HEK293T (cell line): ENCODE measurements at regions not wholly inside any gene's neighbourhood (a gene's known extent, or its start where the extent isn't known, plus 50 kb on each side); places are given as distances from the start of the nearest gene placed in this dataset.

Experiments used
- CTCF ChIA-PET: fragments of 350-600 bp; formaldehyde crosslinking; extraction: SDS; loops from one replicate; lab custom pipeline; 2021; ENCODE audit warnings: antibody characterized with exemption, inconsistent platforms; lab: Yijun Ruan, JAX
- POLR2A ChIA-PET: fragments of 350-600 bp; formaldehyde crosslinking; extraction: SDS; loops from one replicate; lab custom pipeline; 2020; ENCODE audit warnings: antibody characterized with exemption, inconsistent platforms; lab: Yijun Ruan, JAX
- DNase-seq: peaks from one replicate; pipeline ENCODE4 v3.0.0; 2012; ENCODE audit warnings: mixed read lengths; ENCODE audit errors: extremely low spot score
- ARNT ChIP-seq: fragments of 450-650 bp; IDR thresholded peaks from 2 replicates; pipeline ENCODE4 v1.6.1; 2017; ENCODE audit warnings: mild to moderate bottlenecking
- BHLHE40 ChIP-seq: fragments of 450-650 bp; IDR thresholded peaks from 2 replicates; pipeline ENCODE4 v1.6.1; 2016; ENCODE audit warnings: mild to moderate bottlenecking, moderate library complexity, borderline replicate concordance
- CTBP1 ChIP-seq: fragments of 450-650 bp; IDR thresholded peaks from 2 replicates; pipeline ENCODE4 v1.6.1; 2016; ENCODE audit warnings: borderline replicate concordance
- ELF4 ChIP-seq: fragments of 450-650 bp; IDR thresholded peaks from 2 replicates; pipeline ENCODE4 v1.6.1; 2017; ENCODE audit warnings: antibody characterized with exemption
- FOXA1 ChIP-seq: fragments of 450-650 bp; IDR thresholded peaks from 2 replicates; pipeline ENCODE4 v1.6.1; 2016; ENCODE audit warnings: mild to moderate bottlenecking
- FOXK2 ChIP-seq: fragments of 450-650 bp; IDR thresholded peaks from 2 replicates; pipeline ENCODE4 v1.6.1; 2016; ENCODE audit warnings: mild to moderate bottlenecking
- FOXM1 ChIP-seq: fragments of 450-650 bp; IDR thresholded peaks from 2 replicates; pipeline ENCODE4 v1.6.1; 2017; ENCODE audit warnings: mild to moderate bottlenecking, borderline replicate concordance
- HDGF ChIP-seq: fragments of 450-650 bp; IDR thresholded peaks from 2 replicates; pipeline ENCODE4 v1.6.1; 2017; ENCODE audit warnings: antibody characterized with exemption, borderline replicate concordance
- L3MBTL2 ChIP-seq: fragments of 450-650 bp; conservative IDR thresholded peaks from 2 replicates; pipeline ENCODE4 v1.6.1; 2016; ENCODE audit warnings: mild to moderate bottlenecking
- LEF1 ChIP-seq: fragments of 450-650 bp; IDR thresholded peaks from 2 replicates; pipeline ENCODE4 v1.6.1; 2017; ENCODE audit warnings: mild to moderate bottlenecking, borderline replicate concordance
- NFRKB ChIP-seq: fragments of 450-650 bp; IDR thresholded peaks from 2 replicates; pipeline ENCODE4 v1.6.1; 2016; ENCODE audit warnings: mild to moderate bottlenecking, moderate library complexity
- SP1 ChIP-seq: fragments of 450-650 bp; IDR thresholded peaks from 2 replicates; pipeline ENCODE4 v1.6.1; 2017
- SUZ12 ChIP-seq: fragments of 450-650 bp; IDR thresholded peaks from 2 replicates; pipeline ENCODE4 v1.6.1; 2016; ENCODE audit warnings: mild to moderate bottlenecking
- TARDBP ChIP-seq: fragments of 450-650 bp; IDR thresholded peaks from 2 replicates; pipeline ENCODE4 v1.6.1; 2016
- ZNF384 ChIP-seq: fragments of 450-650 bp; IDR thresholded peaks from 2 replicates; pipeline ENCODE4 v1.6.1; 2016
- TF ChIP-seq, protein P1 (sequence below): fragments of 450-650 bp; IDR thresholded peaks from 2 replicates; pipeline ENCODE4 v1.6.1; 2016

DNA sequence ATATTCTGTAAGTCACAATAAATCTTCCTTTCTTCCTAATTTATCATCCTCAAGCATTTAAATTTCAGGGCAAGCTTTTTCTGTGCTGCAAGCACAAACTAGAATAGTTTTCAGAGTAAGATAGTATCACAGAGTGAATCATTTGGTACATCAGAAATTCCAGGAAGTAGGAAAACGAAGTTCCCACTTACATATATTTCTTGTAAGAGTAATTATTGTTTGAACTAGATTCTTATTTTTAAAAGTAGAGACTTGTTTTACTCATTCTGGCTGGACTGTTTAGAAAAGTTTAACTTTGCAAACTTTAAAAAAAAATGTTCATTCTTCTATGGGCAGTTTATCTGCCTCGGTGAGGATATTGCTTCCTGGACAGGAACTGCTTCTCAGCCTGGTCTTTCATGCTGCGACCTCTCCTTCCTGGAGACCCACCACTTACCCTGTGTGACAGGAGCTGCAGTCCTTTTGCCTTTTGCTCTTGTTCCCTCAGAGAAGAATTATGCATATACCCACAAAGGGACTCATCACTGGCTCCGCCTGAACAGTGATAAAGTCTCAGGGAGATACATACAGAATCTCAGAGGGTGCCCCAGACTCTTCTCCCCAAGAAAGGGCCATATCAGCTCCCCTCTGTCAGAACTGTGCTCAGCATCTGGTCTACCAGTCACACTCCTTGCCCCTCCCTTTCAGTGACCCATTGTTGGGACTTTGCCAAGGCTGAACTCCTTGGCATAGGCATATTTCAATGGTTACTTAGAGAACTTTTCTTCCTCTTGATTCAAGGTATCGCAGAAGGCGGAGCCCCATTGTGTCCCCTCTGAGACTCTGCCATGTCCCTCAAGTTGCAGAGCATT, 102.7 kb upstream of the CD55 start:
- ChIA-PET POLR2A (no interaction called here), CTCF (no interaction called here)
- DNase-seq: no peak
- no peak for TF ChIP-seq SUZ12
- TF ChIP-seq ZNF384: no peak
- TF ChIP-seq CTBP1: no peak
- TF ChIP-seq LEF1: no peak
- no peak for TF ChIP-seq TARDBP
- TF ChIP-seq, protein P1, sequence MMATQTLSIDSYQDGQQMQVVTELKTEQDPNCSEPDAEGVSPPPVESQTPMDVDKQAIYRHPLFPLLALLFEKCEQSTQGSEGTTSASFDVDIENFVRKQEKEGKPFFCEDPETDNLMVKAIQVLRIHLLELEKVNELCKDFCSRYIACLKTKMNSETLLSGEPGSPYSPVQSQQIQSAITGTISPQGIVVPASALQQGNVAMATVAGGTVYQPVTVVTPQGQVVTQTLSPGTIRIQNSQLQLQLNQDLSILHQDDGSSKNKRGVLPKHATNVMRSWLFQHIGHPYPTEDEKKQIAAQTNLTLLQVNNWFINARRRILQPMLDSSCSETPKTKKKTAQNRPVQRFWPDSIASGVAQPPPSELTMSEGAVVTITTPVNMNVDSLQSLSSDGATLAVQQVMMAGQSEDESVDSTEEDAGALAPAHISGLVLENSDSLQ: no peak
- no peak for TF ChIP-seq ARNT
- no peak for TF ChIP-seq FOXK2
- no peak for TF ChIP-seq SP1
- no peak for TF ChIP-seq FOXM1
- no peak for TF ChIP-seq ELF4
- no peak for TF ChIP-seq BHLHE40
- no peak for TF ChIP-seq HDGF
- no peak for TF ChIP-seq NFRKB
- TF ChIP-seq FOXA1: no peak
- no peak for TF ChIP-seq L3MBTL2

DNA sequence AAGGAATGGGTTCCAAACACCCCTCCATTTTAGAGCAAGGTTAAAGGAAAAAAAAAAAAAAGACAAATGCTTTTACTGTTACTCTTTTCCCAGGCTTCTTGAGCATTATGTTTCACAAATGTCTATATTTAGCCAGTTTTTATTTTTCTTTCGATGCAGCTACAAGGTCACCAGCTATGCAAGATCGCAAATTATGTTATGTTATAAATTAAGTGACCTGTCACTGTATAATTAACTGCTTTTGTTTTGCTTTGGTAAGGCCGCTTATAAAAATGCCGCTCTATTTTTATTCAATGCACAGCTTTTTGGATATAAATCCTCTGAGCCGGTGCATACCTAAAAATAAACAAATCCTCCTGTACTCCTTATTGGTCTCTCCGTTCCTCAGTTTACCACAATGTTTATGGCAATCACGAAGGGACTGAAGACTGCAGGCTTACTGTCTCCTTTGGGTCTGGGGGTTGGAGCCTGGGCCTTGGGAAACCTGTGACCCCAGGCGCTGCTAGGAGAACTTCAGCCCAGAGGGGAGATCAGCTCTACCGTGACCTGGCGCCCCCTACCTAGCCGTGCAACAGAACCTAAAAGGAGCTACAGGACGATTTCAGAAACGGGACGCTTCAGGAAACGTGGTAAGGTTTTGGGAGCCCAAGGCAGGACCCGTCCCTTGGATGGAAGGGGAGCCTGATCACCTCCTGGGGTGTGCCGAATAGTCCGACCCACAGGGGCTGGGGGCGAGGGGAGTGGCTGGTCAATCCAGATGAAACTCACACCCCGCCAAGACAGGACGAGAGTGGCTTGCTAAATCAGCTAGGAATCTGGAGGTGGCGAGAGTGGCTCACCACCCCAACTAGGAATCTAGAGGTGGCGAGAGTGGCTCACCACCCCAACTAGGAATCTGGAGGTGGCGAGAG, 101.2 kb upstream of the CD55 start:
- ChIA-PET CTCF (interaction anchor here (0.6 kb wide), 1 partner anchor 1277 kb away, joined by 3 read pairs; no protein-coding TSS in a partner anchor), POLR2A (no interaction called here)
- DNase-seq: no peak
- TF ChIP-seq FOXK2: no peak
- TF ChIP-seq, protein P1: peak; percentile 36; the same call in 1 of the 2 replicates

DNA sequence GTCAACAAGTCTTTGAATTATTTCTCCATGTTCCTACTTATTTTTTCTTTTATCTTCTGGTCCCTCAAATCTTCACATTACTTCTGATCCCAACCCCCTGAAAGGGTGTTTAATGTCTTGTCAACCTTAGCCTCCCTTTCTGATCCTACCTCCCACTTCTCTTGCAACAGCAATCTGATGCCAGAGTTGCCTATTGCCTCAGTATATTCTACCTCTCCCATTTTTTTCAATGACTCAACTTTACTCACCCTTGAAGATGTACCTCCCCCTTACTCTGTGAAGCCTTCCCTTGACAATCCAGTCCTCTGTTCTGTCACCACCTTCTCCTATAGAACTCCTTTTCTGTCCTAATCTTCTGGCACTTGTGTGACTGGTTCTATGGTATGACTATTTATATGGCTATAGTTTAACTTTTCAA, 99.5 kb upstream of the CD55 start:
- DNase-seq: no peak
- TF ChIP-seq FOXK2 (no peak), CTBP1 (no peak), ARNT (no peak), TARDBP (no peak), SUZ12 (no peak), HDGF (no peak), ELF4 (no peak), BHLHE40 (no peak), NFRKB (no peak), FOXM1 (no peak), ZNF384 (no peak), FOXA1 (no peak), L3MBTL2 (no peak), LEF1 (no peak), SP1 (no peak)
- TF ChIP-seq, protein P1: no peak
- ChIA-PET POLR2A (no interaction called here), CTCF (no interaction called here)

DNA sequence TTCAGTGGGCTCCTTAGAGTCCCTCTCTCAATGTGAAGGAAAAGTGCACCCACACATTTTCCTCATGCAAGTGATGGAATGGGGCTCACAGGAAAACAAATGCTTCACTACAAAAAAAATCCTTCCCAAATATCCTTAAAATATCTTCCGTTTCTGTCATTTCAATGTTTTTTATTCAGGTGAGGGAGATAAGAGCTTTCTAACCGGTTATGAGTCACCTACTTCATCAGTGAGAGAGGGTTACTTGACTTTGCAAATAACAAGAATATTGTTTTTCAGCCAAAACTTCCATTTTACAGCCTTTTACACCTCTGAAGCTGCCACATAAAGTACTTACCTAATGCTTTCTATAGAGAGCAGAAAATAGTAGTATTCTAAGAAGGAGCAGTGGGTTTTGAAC, 98.3 kb upstream of the CD55 start:
- POLR2A ChIA-PET: no interaction called here
- no peak for DNase-seq
- TF ChIP-seq ZNF384 (no peak), L3MBTL2 (no peak), TARDBP (no peak)
- TF ChIP-seq, protein P1: no peak

DNA sequence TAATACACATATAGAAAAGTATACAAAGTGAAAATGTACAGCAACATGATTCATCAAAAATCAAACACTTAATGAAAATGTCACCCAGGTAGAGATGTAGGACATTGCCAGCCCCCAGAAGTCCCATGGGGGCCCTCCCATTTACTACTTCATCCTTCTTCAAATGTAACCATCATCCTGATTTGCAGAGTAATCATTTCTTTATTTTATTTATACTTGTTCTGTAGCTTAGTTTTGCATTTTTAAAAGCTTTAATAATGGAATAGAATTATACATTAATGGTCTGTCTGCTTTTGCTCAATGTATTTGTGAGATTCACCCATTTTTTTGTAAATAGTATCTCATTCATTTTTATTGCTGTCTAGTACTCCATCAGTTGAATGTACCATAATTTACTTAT, 96.8 kb upstream of the CD55 start:
- CTCF ChIA-PET: no interaction called here

More for the DNA sequence above, 98.3 kb upstream of the CD55 start:
- CTCF ChIA-PET: no interaction called here

More for the DNA sequence above, 96.8 kb upstream of the CD55 start:
- TF ChIP-seq SP1 (no peak), FOXA1 (no peak), ZNF384 (no peak), FOXM1 (no peak), NFRKB (no peak), TARDBP (no peak), LEF1 (no peak), L3MBTL2 (no peak), BHLHE40 (no peak), ELF4 (no peak), FOXK2 (no peak), CTBP1 (no peak), ARNT (no peak), HDGF (no peak), SUZ12 (no peak)
- TF ChIP-seq, protein P1: no peak
- no peak for DNase-seq
- POLR2A ChIA-PET: no interaction called here
